K562 (cell line): ENCODE measurements at regions not wholly inside any gene's neighbourhood (a gene's known extent, or its start where the extent isn't known, plus 50 kb on each side); places are given as distances from the start of the nearest gene placed in this dataset.

Source experiments
- ATAC-seq: fragments of 200-7000 bp; cut with Tn5 transposase; 3 replicates; pipeline ENCODE4 v1.9.1; 2020; ENCODE audit warnings: moderate library complexity
- BruUV-seq: library from RNA; stranded (reverse); fragments of 400-500 nt; replicated peaks from 2 replicates; lab custom pipeline; 2021; lab: Mats Ljungman, UMichigan
- CTCF ChIA-PET: fragments of 300-600 bp; formaldehyde crosslinking; extraction: SDS; loops from one replicate; lab custom pipeline; 2021; ENCODE audit warnings: low intra/inter-chr PET ratio; lab: Yijun Ruan, JAX
- POLR2A ChIA-PET: fragments of 300-600, 350-650 bp; sonication (Branson Sonifier 250); formaldehyde crosslinking; extraction: SDS; loops from one replicate; lab custom pipeline; 2021; ENCODE audit warnings: antibody characterized with exemption, inconsistent platforms; lab: Yijun Ruan, JAX
- DNase-seq, 4 experiments: peaks; one replicate each; pipeline versions ENCODE4 v3.0.0 to v3.0.0-alpha.2; 2011 to 2018; ENCODE audit warnings: low spot score in 3 of 4, mixed read lengths in 3 of 4; ENCODE audit errors: extremely low read depth in 1 of 4
- FAIRE-seq: peaks from 2 replicates; lab custom pipeline; 2011; peaks lifted over from hg19 to GRCh38; lab: Jason Lieb, UNC
- H2AFZ ChIP-seq: 2 replicates; pipeline ENCODE4 v1.6.0; 2011; ENCODE audit warnings: low read depth, low read length, control low read depth, inconsistent platforms
- H3K27ac ChIP-seq: fragments of 200-600 bp; 3 replicates; pipeline ENCODE4 v1.8.0; 2011; ENCODE audit warnings: low read depth, mild to moderate bottlenecking, control low read depth, inconsistent platforms, low read length, moderate library complexity, mixed read lengths; ENCODE audit errors: extremely low read depth
- H3K27me3 ChIP-seq, 2 experiments: fragments of 300-600 bp in 1 of 2; 2 replicates in 1 of 2; 3 replicates in 1 of 2; pipeline versions ENCODE4 v1.6.0 to v1.8.0; 2011; ENCODE audit warnings: inconsistent platforms in 2 of 2, low read length in 2 of 2, mild to moderate bottlenecking in 1 of 2, mixed read lengths in 1 of 2, moderate library complexity in 1 of 2; ENCODE audit not compliant: control insufficient read depth in 2 of 2, insufficient read depth in 2 of 2
- H3K36me3 ChIP-seq: fragments of 300-600 bp; 3 replicates; pipeline ENCODE4 v1.8.0; 2011; ENCODE audit warnings: mild to moderate bottlenecking, low read length, inconsistent platforms; ENCODE audit not compliant: control insufficient read depth, insufficient read depth
- H3K4me1 ChIP-seq, 2 experiments: fragments of 200-600 bp in 1 of 2; replicated peaks in 1 of 2; 2 replicates in 1 of 2; 3 replicates in 1 of 2; pipeline versions ENCODE4 v1.5.1 to v1.8.0; 2011; ENCODE audit warnings: inconsistent platforms in 2 of 2, low read length in 2 of 2, mild to moderate bottlenecking in 1 of 2, mixed read lengths in 1 of 2, moderate library complexity in 1 of 2; ENCODE audit not compliant: control insufficient read depth in 2 of 2, insufficient read depth in 2 of 2
- H3K4me2 ChIP-seq: 2 replicates; pipeline ENCODE4 v1.6.1; 2011; ENCODE audit warnings: low read length, control low read depth, inconsistent platforms, mixed read lengths; ENCODE audit not compliant: insufficient read depth
- H3K4me3 ChIP-seq: fragments of 200-600 bp; sonication (generic), shearing (Covaris generic); 2 replicates; pipeline ENCODE4 v1.5.1; 2016; ENCODE audit warnings: control low read depth, inconsistent platforms
- H3K79me2 ChIP-seq: fragments of 200-600 bp; 3 replicates; pipeline ENCODE4 v1.8.0; 2011; ENCODE audit warnings: low read length, inconsistent platforms; ENCODE audit not compliant: control insufficient read depth, insufficient read depth
- H3K9ac ChIP-seq, 2 experiments: 2 replicates each; pipeline versions ENCODE4 v1.6.0 to v1.6.1; 2011; ENCODE audit warnings: low read depth in 2 of 2, low read length in 2 of 2, control low read depth in 1 of 2, inconsistent platforms in 1 of 2, mild to moderate bottlenecking in 1 of 2, mixed read lengths in 1 of 2; ENCODE audit not compliant: insufficient read depth in 1 of 2
- H3K9me1 ChIP-seq: one replicate; pipeline ENCODE4 v1.6.0; 2011; ENCODE audit warnings: inconsistent platforms, mild to moderate bottlenecking, low read length, moderate library complexity; ENCODE audit not compliant: control insufficient read depth, insufficient read depth
- H3K9me3 ChIP-seq: replicated peaks from 2 replicates; pipeline ENCODE4 v1.5.1; 2011; ENCODE audit warnings: low read depth, low read length, inconsistent platforms; ENCODE audit not compliant: control insufficient read depth, insufficient read depth
- H4K20me1 ChIP-seq: replicated peaks from 2 replicates; pipeline ENCODE4 v1.6.1; 2011; ENCODE audit warnings: low read length, inconsistent platforms, mixed read lengths; ENCODE audit not compliant: control insufficient read depth, insufficient read depth
- CEBPG ChIP-seq, 3 experiments: fragments of 200-800 bp in 1 of 3; sonication (Bioruptor generic) in 1 of 3; sonication (generic) in 1 of 3; formaldehyde crosslinking in 1 of 3; IDR thresholded peaks in 2 of 3; conservative IDR thresholded peaks in 1 of 3; 2 replicates each; pipeline versions ENCODE4 v1.6.1 to v1.8.0; 2016 to 2022; ENCODE audit warnings: missing compliant biosample characterization in 2 of 3, missing genetic modification characterization in 2 of 3, mild to moderate bottlenecking in 1 of 3, missing genetic modification reagents in 1 of 3
- CREB5 ChIP-seq: fragments of 250-450 bp; sonication (Bioruptor Pico); IDR thresholded peaks from 2 replicates; pipeline ENCODE4 v1.5.0; 2020; ENCODE audit warnings: mild to moderate bottlenecking
- ESRRB ChIP-seq: fragments of 250-450 bp; sonication (Bioruptor Pico); IDR thresholded peaks from 2 replicates; pipeline ENCODE4 v1.5.0; 2020; ENCODE audit warnings: mild to moderate bottlenecking, moderate library complexity, borderline replicate concordance
- GTF3C2 ChIP-seq: IDR thresholded peaks from 3 replicates; pipeline ENCODE4 v1.6.1; 2011; ENCODE audit warnings: borderline replicate concordance, mild to moderate bottlenecking, moderate library complexity; ENCODE audit not compliant: insufficient read length; ENCODE audit errors: extremely low read depth
- HDAC8 ChIP-seq: fragments of 450-650 bp; IDR thresholded peaks from 2 replicates; pipeline ENCODE4 v1.6.1; 2016; ENCODE audit warnings: mild to moderate bottlenecking, missing genetic modification characterization, moderate library complexity, missing compliant biosample characterization
- KDM4B ChIP-seq, 2 experiments: fragments of 450-650 bp in 1 of 2; sonication (generic) in 1 of 2; IDR thresholded peaks; 2 replicates each; pipeline ENCODE4 v1.6.1; 2016 to 2017; ENCODE audit warnings: borderline replicate concordance in 2 of 2, antibody characterized with exemption in 1 of 2, low read depth in 1 of 2, mild to moderate bottlenecking in 1 of 2
- MNT ChIP-seq, 2 experiments: fragments of 450-650 bp; conservative IDR thresholded peaks; 2 replicates each; pipeline ENCODE4 v1.6.1; 2017; ENCODE audit warnings: mild to moderate bottlenecking in 2 of 2, moderate library complexity in 2 of 2
- MTA2 ChIP-seq: fragments of 450-650 bp; IDR thresholded peaks from 2 replicates; pipeline ENCODE4 v1.6.1; 2016; ENCODE audit warnings: low read depth
- NUFIP1 ChIP-seq: fragments of 450-650 bp; IDR thresholded peaks from 2 replicates; pipeline ENCODE4 v1.6.1; 2018; ENCODE audit not compliant: partially characterized antibody
- PHF20 ChIP-seq: fragments of 450-650 bp; IDR thresholded peaks from 2 replicates; pipeline ENCODE4 v1.6.1; 2018; ENCODE audit not compliant: partially characterized antibody
- POLR2B ChIP-seq: fragments of 450-650 bp; IDR thresholded peaks from 2 replicates; pipeline ENCODE4 v1.6.1; 2018; ENCODE audit warnings: low read depth; ENCODE audit not compliant: partially characterized antibody
- PRMT5 ChIP-seq: sonication (generic); formaldehyde crosslinking; IDR thresholded peaks from 2 replicates; pipeline ENCODE4 v1.5.0; 2020; ENCODE audit warnings: missing genetic modification reagents
- PTRF ChIP-seq: fragments of 450-650 bp; IDR thresholded peaks from 2 replicates; pipeline ENCODE4 v1.6.1; 2016; ENCODE audit warnings: mild to moderate bottlenecking, missing genetic modification characterization, missing compliant biosample characterization
- XRCC4 ChIP-seq: IDR thresholded peaks from one replicate; pipeline ENCODE4 v1.6.1; 2011; ENCODE audit not compliant: insufficient read depth, insufficient read length; ENCODE audit errors: extremely low read depth
- ZNF121 ChIP-seq: sonication (generic); formaldehyde crosslinking; conservative IDR thresholded peaks from 2 replicates; pipeline ENCODE4 v1.8.0; 2022; ENCODE audit warnings: missing genetic modification reagents
- ZNF174 ChIP-seq: fragments of 250-450 bp; sonication (Bioruptor Pico); IDR thresholded peaks from 2 replicates; pipeline ENCODE4 v1.4.0; 2020; ENCODE audit warnings: mild to moderate bottlenecking
- ZNF217 ChIP-seq: sonication (generic); formaldehyde crosslinking; IDR thresholded peaks from 2 replicates; pipeline ENCODE4 v1.8.0; 2022; ENCODE audit warnings: mild to moderate bottlenecking, missing genetic modification reagents
- ZNF263 ChIP-seq: sonication (generic); formaldehyde crosslinking; IDR thresholded peaks from 2 replicates; pipeline ENCODE4 v1.8.0; 2022; ENCODE audit warnings: mild to moderate bottlenecking, missing genetic modification reagents, borderline replicate concordance
- ZNF316 ChIP-seq: fragments of 450-650 bp; IDR thresholded peaks from 2 replicates; pipeline ENCODE4 v1.6.1; 2016
- WGBS: fragments of 100-300 bp; shearing (Covaris generic); methylation state at CpG from one replicate; pipeline ENCODE4 v1.1.6; 2016; ENCODE audit warnings: low coverage, mixed read lengths; ENCODE audit not compliant: insufficient coverage; ENCODE audit errors: missing lambda C conversion rate; 5-methylcytosine and 5-hydroxymethylcytosine counted together
- in situ Hi-C: fragments of 300-500 bp; cut with MboI; formaldehyde crosslinking; loops from 4 replicates; pipeline ENCODE4 v1.15.0; 2018; ENCODE audit warnings: inconsistent platforms, mixed read lengths
- intact Hi-C: fragments of 100-400 bp; cut with micrococcal nuclease; formaldehyde crosslinking; loops from 2 replicates; pipeline ENCODE4 v1.14.2; 2022

GRCh38 chr5:73998489-73998888, 372.5 kb downstream of the ARHGEF28 start:
- no peaks in the 10 kb centered on the region for H3K4me1 ChIP-seq
- no peak overlapping the region for H3K9ac ChIP-seq
- H3K4me2 ChIP-seq: no peak overlapping the region
- intact Hi-C loops (no loop called here), in situ Hi-C loops (no loop called here)
- ATAC-seq: no peak
- no peaks in the 10 kb centered on the region for H3K79me2 ChIP-seq
- H2AFZ ChIP-seq: no peak overlapping the region
- 0 out of 2 replicates have a peak, but pooled peaks cover 3% of the 10 kb centered on the region for H4K20me1 ChIP-seq
- DNase-seq: no peak
- BruUV-seq: no TSS peak
- H3K27me3 ChIP-seq: no peaks in the 10 kb centered on the region
- ChIA-PET POLR2A (interaction anchor here (0.6 kb wide), 1 partner anchor 560 kb away, joined by 4 read pairs; no protein-coding TSS in a partner anchor), CTCF (no interaction called here)
- FAIRE-seq: no peak
- 1% methylated on average over 4 of the region's 4 CpGs for WGBS
- H3K9me3 ChIP-seq: no peaks in the 10 kb centered on the region
- no peak overlapping the region for H3K27ac ChIP-seq
- no peaks in the 10 kb centered on the region for H3K9me1 ChIP-seq
- no peak overlapping the region for H3K4me3 ChIP-seq
- H3K36me3 ChIP-seq: no peaks in the 10 kb centered on the region
- TF ChIP-seq CREB5 (CRISPR knock-in tag): no peak
- no peak for TF ChIP-seq ESRRB (CRISPR knock-in tag)
- no peak for TF ChIP-seq XRCC4
- TF ChIP-seq PTRF (tag): no peak
- no peak for TF ChIP-seq MTA2
- no peak for TF ChIP-seq PRMT5 (CRISPR knock-in tag)
- no peak for TF ChIP-seq ZNF316
- no peak for TF ChIP-seq CEBPG (CRISPR knock-in tag; IDR thresholded peaks at IDR 0.05)
- no peak for TF ChIP-seq CEBPG (tag; conservative IDR thresholded peaks at IDR 0.05 in 1 of 2, IDR thresholded peaks at IDR 0.05 in 1 of 2)
- no peak for TF ChIP-seq KDM4B (IDR thresholded peaks at IDR 0.05; ENCODE audit: borderline replicate concordance in 2 of 2, low read depth in 1 of 2)
- TF ChIP-seq POLR2B: no peak
- TF ChIP-seq PHF20: no peak
- TF ChIP-seq ZNF174: no peak
- TF ChIP-seq ZNF121 (CRISPR knock-in tag): no peak
- no peak for TF ChIP-seq HDAC8 (tag)
- no peak for TF ChIP-seq ZNF263 (CRISPR knock-in tag)
- TF ChIP-seq GTF3C2: no peak
- TF ChIP-seq ZNF217: no peak
- no peak for TF ChIP-seq NUFIP1
- no peak for TF ChIP-seq MNT (conservative IDR thresholded peaks at IDR 0.05)
